ENCODE measurements at regions not wholly inside any gene's neighbourhood (a gene's known extent, or its start where the extent isn't known, plus 50 kb on each side); places are given as distances from the start of the nearest gene placed in this dataset.

DNA sequence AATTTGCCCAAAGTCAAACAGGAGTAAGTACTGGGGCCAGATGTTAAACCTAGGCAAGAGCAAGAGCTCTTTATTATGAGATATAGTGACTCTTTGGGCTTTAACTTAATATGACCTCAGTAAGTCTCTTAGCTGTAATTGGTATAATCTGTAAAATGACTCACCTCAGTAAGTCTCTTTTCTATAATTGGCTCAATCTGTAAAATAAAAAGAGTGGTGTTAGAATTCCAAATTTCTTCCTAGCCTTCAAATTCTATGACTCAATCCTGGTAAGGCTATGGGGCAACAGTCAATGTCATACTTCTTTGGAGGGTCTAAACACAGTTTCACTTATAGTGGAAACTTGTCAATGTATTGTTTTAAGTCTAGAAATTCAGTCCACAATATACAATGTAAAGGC, 1608.9 kb upstream of the PIK3C3 start:
- H3K4me3 ChIP-seq (ENCODE audit: low read length): no peak overlapping the region
- no peaks in the 10 kb centered on the region for H3F3A ChIP-seq (ENCODE audit: low read length, unreplicated experiment)
- H2AFZ ChIP-seq (ENCODE audit: low read length): no peak overlapping the region
- TF ChIP-seq, protein P1, sequence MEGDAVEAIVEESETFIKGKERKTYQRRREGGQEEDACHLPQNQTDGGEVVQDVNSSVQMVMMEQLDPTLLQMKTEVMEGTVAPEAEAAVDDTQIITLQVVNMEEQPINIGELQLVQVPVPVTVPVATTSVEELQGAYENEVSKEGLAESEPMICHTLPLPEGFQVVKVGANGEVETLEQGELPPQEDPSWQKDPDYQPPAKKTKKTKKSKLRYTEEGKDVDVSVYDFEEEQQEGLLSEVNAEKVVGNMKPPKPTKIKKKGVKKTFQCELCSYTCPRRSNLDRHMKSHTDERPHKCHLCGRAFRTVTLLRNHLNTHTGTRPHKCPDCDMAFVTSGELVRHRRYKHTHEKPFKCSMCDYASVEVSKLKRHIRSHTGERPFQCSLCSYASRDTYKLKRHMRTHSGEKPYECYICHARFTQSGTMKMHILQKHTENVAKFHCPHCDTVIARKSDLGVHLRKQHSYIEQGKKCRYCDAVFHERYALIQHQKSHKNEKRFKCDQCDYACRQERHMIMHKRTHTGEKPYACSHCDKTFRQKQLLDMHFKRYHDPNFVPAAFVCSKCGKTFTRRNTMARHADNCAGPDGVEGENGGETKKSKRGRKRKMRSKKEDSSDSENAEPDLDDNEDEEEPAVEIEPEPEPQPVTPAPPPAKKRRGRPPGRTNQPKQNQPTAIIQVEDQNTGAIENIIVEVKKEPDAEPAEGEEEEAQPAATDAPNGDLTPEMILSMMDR (conservative IDR thresholded peaks at IDR 0.05; ENCODE audit: low read depth, low read length): no peak
- TF ChIP-seq EZH2phosphoT487 (IDR thresholded peaks at IDR 0.05; ENCODE audit: borderline replicate concordance, low read length) (no peak), EZH2 (IDR thresholded peaks at IDR 0.05; ENCODE audit: low read length, unreplicated experiment) (no peak)
- no peaks in the 10 kb centered on the region for H4K20me1 ChIP-seq (ENCODE audit: low read length)
- H3K9me2 ChIP-seq (replicated peaks; ENCODE audit: low read length): no peaks in the 10 kb centered on the region
- CTCF ChIA-PET: interaction anchor here (0.7 kb wide), 1 partner anchor 730 kb away, joined by 3 read pairs; no protein-coding TSS in a partner anchor
- no peaks in the 10 kb centered on the region for H3K9me3 ChIP-seq (ENCODE audit: low read length)
- H3K9ac ChIP-seq (ENCODE audit: low read length): no peak overlapping the region
- no peaks in the 10 kb centered on the region for H3K79me2 ChIP-seq (ENCODE audit: low read length)
- DNase-seq (no peak), ATAC-seq (no peak)
- H3K4me2 ChIP-seq (ENCODE audit: low read length): no peak overlapping the region
- H3K27me3 ChIP-seq (ENCODE audit: low read length): no peaks in the 10 kb centered on the region
- intact Hi-C loops (cut with micrococcal nuclease): no loop called here
- no peak overlapping the region for H3K27ac ChIP-seq (ENCODE audit: low read length)
- POLR2A ChIA-PET (ENCODE audit: unreplicated experiment): no interaction called here
- no peaks in the 10 kb centered on the region for H3K36me3 ChIP-seq (ENCODE audit: low read depth, low read length)
- no peaks in the 10 kb centered on the region for H3K4me1 ChIP-seq (ENCODE audit: insufficient read depth, low read length)
- BruUV-seq (replicated peaks): no TSS peak

GRCh38 chr18:40341701-40342100, 1613.3 kb upstream of the PIK3C3 start:
- DNase-seq (no peak), ATAC-seq (no peak)
- H3K9ac ChIP-seq (ENCODE audit: low read length): no peak overlapping the region
- no peak overlapping the region for H3K27ac ChIP-seq (ENCODE audit: low read length)
- no peaks in the 10 kb centered on the region for H3K79me2 ChIP-seq (ENCODE audit: low read length)
- no peaks in the 10 kb centered on the region for H3K9me3 ChIP-seq (ENCODE audit: low read length)
- H3K36me3 ChIP-seq (ENCODE audit: low read depth, low read length): no peaks in the 10 kb centered on the region
- H3F3A ChIP-seq (ENCODE audit: low read length, unreplicated experiment): no peaks in the 10 kb centered on the region
- H2AFZ ChIP-seq (ENCODE audit: low read length): no peak overlapping the region
- H3K4me3 ChIP-seq (ENCODE audit: low read length): no peak overlapping the region
- intact Hi-C loops (cut with micrococcal nuclease): no loop called here
- TF ChIP-seq EZH2 (IDR thresholded peaks at IDR 0.05; ENCODE audit: low read length, unreplicated experiment) (no peak), EZH2phosphoT487 (IDR thresholded peaks at IDR 0.05; ENCODE audit: borderline replicate concordance, low read length) (no peak)
- TF ChIP-seq, protein P1 (conservative IDR thresholded peaks at IDR 0.05; ENCODE audit: low read depth, low read length): no peak
- ChIA-PET CTCF (no interaction called here), POLR2A (ENCODE audit: unreplicated experiment) (no interaction called here)
- H3K27me3 ChIP-seq (ENCODE audit: low read length): no peaks in the 10 kb centered on the region
- no TSS peak for BruUV-seq (replicated peaks)
- no peaks in the 10 kb centered on the region for H3K4me1 ChIP-seq (ENCODE audit: insufficient read depth, low read length)
- H3K9me2 ChIP-seq (replicated peaks; ENCODE audit: low read length): no peaks in the 10 kb centered on the region
- H4K20me1 ChIP-seq (ENCODE audit: low read length): no peaks in the 10 kb centered on the region
- no peak overlapping the region for H3K4me2 ChIP-seq (ENCODE audit: low read length)

GRCh38 chr18:40338284-40338683, 1616.8 kb upstream of the PIK3C3 start:
- Histone ChIP-seq H3K9me3 (ENCODE audit: low read length) (no peaks in the 10 kb centered on the region), H3K79me2 (ENCODE audit: low read length) (no peaks in the 10 kb centered on the region), H3K27me3 (ENCODE audit: low read length) (no peaks in the 10 kb centered on the region), H3K36me3 (ENCODE audit: low read depth, low read length) (no peaks in the 10 kb centered on the region), H3K4me3 (ENCODE audit: low read length) (no peak overlapping the region), H3K9ac (ENCODE audit: low read length) (no peak overlapping the region), H3K4me2 (ENCODE audit: low read length) (no peak overlapping the region), H3K9me2 (replicated peaks; ENCODE audit: low read length) (no peaks in the 10 kb centered on the region), H4K20me1 (ENCODE audit: low read length) (no peaks in the 10 kb centered on the region), H3K27ac (ENCODE audit: low read length) (no peak overlapping the region), H3F3A (ENCODE audit: low read length, unreplicated experiment) (no peaks in the 10 kb centered on the region), H3K4me1 (ENCODE audit: insufficient read depth, low read length) (no peaks in the 10 kb centered on the region), H2AFZ (ENCODE audit: low read length) (no peak overlapping the region)
- no peak for TF ChIP-seq EZH2phosphoT487 (IDR thresholded peaks at IDR 0.05; ENCODE audit: borderline replicate concordance, low read length)
- TF ChIP-seq, protein P1 (conservative IDR thresholded peaks at IDR 0.05; ENCODE audit: low read depth, low read length): no peak
- no peak for TF ChIP-seq EZH2 (IDR thresholded peaks at IDR 0.05; ENCODE audit: low read length, unreplicated experiment)
- intact Hi-C loops (cut with micrococcal nuclease): no loop called here
- POLR2A ChIA-PET (ENCODE audit: unreplicated experiment): no interaction called here
- no peak for DNase-seq
- CTCF ChIA-PET: no interaction called here
- BruUV-seq (replicated peaks): no TSS peak
- ATAC-seq: no peak
